GM12878 (cell line): ENCODE measurements at regions not wholly inside any gene's neighbourhood (a gene's known extent, or its start where the extent isn't known, plus 50 kb on each side); places are given as distances from the start of the nearest gene placed in this dataset.

Experiments
- ATAC-seq: fragments of 200-7000 bp; cut with Tn5 transposase; 3 replicates; pipeline ENCODE4 v1.9.1; 2020; ENCODE audit warnings: mild to moderate bottlenecking, moderate library complexity
- BruUV-seq: library from RNA; stranded (reverse); fragments of 400-500 nt; replicated peaks from 2 replicates; lab custom pipeline; 2021; lab: Mats Ljungman, UMichigan
- CTCF ChIA-PET: fragments of 300-600 bp; sonication (Branson Sonifier 250); formaldehyde crosslinking; extraction: SDS; loops from one replicate; lab custom pipeline; 2021; ENCODE audit warnings: inconsistent platforms; lab: Yijun Ruan, JAX
- POLR2A ChIA-PET: fragments of 350-600 bp; formaldehyde crosslinking; extraction: SDS; loops from one replicate; lab custom pipeline; 2021; ENCODE audit warnings: inconsistent platforms; lab: Charles Lee
- RAD21 ChIA-PET: fragments of 300-600 bp; sonication (Branson Sonifier 250); formaldehyde crosslinking; loops from one replicate; lab custom pipeline; 2023; ENCODE audit warnings: antibody characterized with exemption; ENCODE audit not compliant: unreplicated experiment; lab: Charles Lee
- SMC1A ChIA-PET: fragments of 300-600 bp; sonication (Branson Sonifier 250); formaldehyde crosslinking; loops from one replicate; lab custom pipeline; 2023; ENCODE audit not compliant: unreplicated experiment, uncharacterized antibody; lab: Charles Lee
- DNase-seq: peaks from one replicate; pipeline ENCODE4 v3.0.0-alpha.2; 2011; ENCODE audit warnings: low read depth, low spot score
- FAIRE-seq: peaks from 3 replicates; lab custom pipeline; 2011; peaks lifted over from hg19 to GRCh38; lab: Jason Lieb, UNC
- H2AFZ ChIP-seq: 2 replicates; pipeline ENCODE4 v1.6.0; 2011; ENCODE audit warnings: low read depth, low read length, control low read depth; ENCODE audit not compliant: control insufficient read depth
- H3K27ac ChIP-seq: 2 replicates; pipeline ENCODE4 v1.5.1; 2011; ENCODE audit warnings: control low read depth; ENCODE audit not compliant: control insufficient read depth, insufficient read depth
- H3K27me3 ChIP-seq, 2 experiments: replicated peaks in 1 of 2; 2 replicates each; pipeline versions ENCODE4 v1.6.0 to v1.6.1; 2011; ENCODE audit warnings: low read length in 1 of 2; ENCODE audit not compliant: control insufficient read depth in 2 of 2, insufficient read depth in 2 of 2
- H3K36me3 ChIP-seq, 2 experiments: 2 replicates each; pipeline ENCODE4 v1.5.1; 2011; ENCODE audit warnings: low read length in 1 of 2; ENCODE audit not compliant: control insufficient read depth in 2 of 2, insufficient read depth in 2 of 2
- H3K4me1 ChIP-seq: 2 replicates; pipeline ENCODE4 v1.6.1; 2011; ENCODE audit warnings: mild to moderate bottlenecking, low read length, moderate library complexity, mixed read lengths; ENCODE audit not compliant: control insufficient read depth, insufficient read depth
- H3K4me2 ChIP-seq: 2 replicates; pipeline ENCODE4 v1.6.0; 2011; ENCODE audit warnings: control low read depth; ENCODE audit not compliant: control insufficient read depth, insufficient read depth
- H3K4me3 ChIP-seq: fragments of 200-600 bp; sonication (generic); 2 replicates; pipeline ENCODE4 v1.5.1; 2016
- H3K79me2 ChIP-seq: 2 replicates; pipeline ENCODE4 v1.6.0; 2011; ENCODE audit warnings: low read length; ENCODE audit not compliant: control insufficient read depth, insufficient read depth
- H3K9ac ChIP-seq: 2 replicates; pipeline ENCODE4 v1.8.0; 2011; ENCODE audit warnings: low read length, control low read depth, mixed read lengths; ENCODE audit not compliant: control insufficient read depth, insufficient read depth
- H3K9me3 ChIP-seq: replicated peaks from 3 replicates; pipeline ENCODE4 v1.5.1; 2011; ENCODE audit warnings: mild to moderate bottlenecking, low read length; ENCODE audit not compliant: control insufficient read depth, insufficient read depth
- H4K20me1 ChIP-seq: 2 replicates; pipeline ENCODE4 v1.6.0; 2011; ENCODE audit not compliant: control insufficient read depth, insufficient read depth
- ASH2L ChIP-seq: fragments of 300-600, 200-600 bp; sonication (generic); IDR thresholded peaks from 2 replicates; pipeline ENCODE4 v1.6.1; 2017; ENCODE audit warnings: low read depth, mild to moderate bottlenecking, borderline replicate concordance
- BCL11A ChIP-seq: IDR thresholded peaks from 2 replicates; pipeline ENCODE4 v1.6.1; 2011; ENCODE audit warnings: low read depth, low read length
- BRCA1 ChIP-seq: IDR thresholded peaks from 2 replicates; pipeline ENCODE4 v1.6.1; 2011; ENCODE audit warnings: low read depth, low read length, improper control_type of control experiment
- GABPA ChIP-seq: IDR thresholded peaks from 2 replicates; pipeline ENCODE4 v1.6.1; 2014; ENCODE audit warnings: antibody characterized with exemption, low read depth, mild to moderate bottlenecking, inconsistent platforms
- IKZF2 ChIP-seq, 2 experiments: fragments of 450-650 bp; IDR thresholded peaks; 2 replicates each; pipeline ENCODE4 v1.6.1; 2017; ENCODE audit warnings: mild to moderate bottlenecking in 2 of 2, moderate library complexity in 2 of 2
- WGBS: methylation state at CpG from one replicate; pipeline ENCODE4 v1.1.6; 2016; ENCODE audit warnings: low lambda C conversion rate; ENCODE audit not compliant: insufficient replicate concordance, insufficient coverage; ENCODE audit errors: missing lambda C conversion rate; 5-methylcytosine and 5-hydroxymethylcytosine counted together
- in situ Hi-C: fragments of 300-500 bp; cut with MboI; formaldehyde crosslinking; loops from 9 replicates; pipeline ENCODE4 v1.14.3; 2018; ENCODE audit warnings: mixed read lengths
- intact Hi-C: fragments of 100-400 bp; cut with micrococcal nuclease; formaldehyde crosslinking; loops from one replicate; pipeline ENCODE4 v1.14.2; 2022; ENCODE audit not compliant: unreplicated experiment
- TF ChIP-seq, protein P1 (sequence below): fragments of 450-650 bp; IDR thresholded peaks from 2 replicates; pipeline ENCODE4 v1.6.1; 2017; ENCODE audit warnings: mild to moderate bottlenecking, moderate library complexity

DNA sequence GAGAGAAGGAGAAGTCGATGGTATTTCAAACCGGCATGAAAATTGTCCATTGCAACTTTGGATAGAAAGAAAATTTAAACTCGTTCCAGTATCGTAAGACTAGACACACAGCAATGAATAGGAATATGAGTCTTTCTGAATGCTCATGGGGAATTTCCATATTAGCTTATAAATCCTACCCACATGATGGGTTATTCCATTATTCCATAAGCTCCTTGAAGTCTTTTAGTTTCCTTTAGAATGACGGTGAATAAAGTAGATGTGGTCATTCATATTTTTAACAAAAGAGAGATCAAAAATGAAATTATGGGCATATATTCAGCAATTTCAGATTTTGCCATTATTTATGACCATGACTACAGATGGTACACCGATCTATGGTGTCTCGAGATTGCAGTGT is 163.4 kb upstream of the HMGA2 start:
- FAIRE-seq (no peak), ATAC-seq (no peak), DNase-seq (no peak)
- Histone ChIP-seq H3K4me1 (no peaks in the 10 kb centered on the region), H3K4me2 (no peak overlapping the region), H3K36me3 (no peaks in the 10 kb centered on the region), H3K4me3 (no peak overlapping the region), H3K79me2 (no peaks in the 10 kb centered on the region), H3K27ac (no peak overlapping the region), H3K9ac (no peak overlapping the region), H3K27me3 (0 out of 4 replicates have a peak, but pooled peaks cover 0 to 2% of the 10 kb centered on the region in 2 experiments), H3K9me3 (no peaks in the 10 kb centered on the region), H4K20me1 (no peaks in the 10 kb centered on the region), H2AFZ (no peak overlapping the region)
- CTCF ChIA-PET: no interaction called here
- in situ Hi-C loops (no loop called here), intact Hi-C loops (no loop called here)
- TF ChIP-seq, protein P1, sequence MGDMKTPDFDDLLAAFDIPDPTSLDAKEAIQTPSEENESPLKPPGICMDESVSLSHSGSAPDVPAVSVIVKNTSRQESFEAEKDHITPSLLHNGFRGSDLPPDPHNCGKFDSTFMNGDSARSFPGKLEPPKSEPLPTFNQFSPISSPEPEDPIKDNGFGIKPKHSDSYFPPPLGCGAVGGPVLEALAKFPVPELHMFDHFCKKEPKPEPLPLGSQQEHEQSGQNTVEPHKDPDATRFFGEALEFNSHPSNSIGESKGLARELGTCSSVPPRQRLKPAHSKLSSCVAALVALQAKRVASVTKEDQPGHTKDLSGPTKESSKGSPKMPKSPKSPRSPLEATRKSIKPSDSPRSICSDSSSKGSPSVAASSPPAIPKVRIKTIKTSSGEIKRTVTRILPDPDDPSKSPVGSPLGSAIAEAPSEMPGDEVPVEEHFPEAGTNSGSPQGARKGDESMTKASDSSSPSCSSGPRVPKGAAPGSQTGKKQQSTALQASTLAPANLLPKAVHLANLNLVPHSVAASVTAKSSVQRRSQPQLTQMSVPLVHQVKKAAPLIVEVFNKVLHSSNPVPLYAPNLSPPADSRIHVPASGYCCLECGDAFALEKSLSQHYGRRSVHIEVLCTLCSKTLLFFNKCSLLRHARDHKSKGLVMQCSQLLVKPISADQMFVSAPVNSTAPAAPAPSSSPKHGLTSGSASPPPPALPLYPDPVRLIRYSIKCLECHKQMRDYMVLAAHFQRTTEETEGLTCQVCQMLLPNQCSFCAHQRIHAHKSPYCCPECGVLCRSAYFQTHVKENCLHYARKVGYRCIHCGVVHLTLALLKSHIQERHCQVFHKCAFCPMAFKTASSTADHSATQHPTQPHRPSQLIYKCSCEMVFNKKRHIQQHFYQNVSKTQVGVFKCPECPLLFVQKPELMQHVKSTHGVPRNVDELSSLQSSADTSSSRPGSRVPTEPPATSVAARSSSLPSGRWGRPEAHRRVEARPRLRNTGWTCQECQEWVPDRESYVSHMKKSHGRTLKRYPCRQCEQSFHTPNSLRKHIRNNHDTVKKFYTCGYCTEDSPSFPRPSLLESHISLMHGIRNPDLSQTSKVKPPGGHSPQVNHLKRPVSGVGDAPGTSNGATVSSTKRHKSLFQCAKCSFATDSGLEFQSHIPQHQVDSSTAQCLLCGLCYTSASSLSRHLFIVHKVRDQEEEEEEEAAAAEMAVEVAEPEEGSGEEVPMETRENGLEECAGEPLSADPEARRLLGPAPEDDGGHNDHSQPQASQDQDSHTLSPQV: no peak
- no peak for TF ChIP-seq IKZF2 (IDR thresholded peaks at IDR 0.05)
- TF ChIP-seq BRCA1: no peak
- SMC1A ChIA-PET: no interaction called here
- no TSS peak for BruUV-seq
- RAD21 ChIA-PET: no interaction called here
- POLR2A ChIA-PET: no interaction called here
- WGBS: 44% methylated on average over 7 of the region's 7 CpGs

DNA sequence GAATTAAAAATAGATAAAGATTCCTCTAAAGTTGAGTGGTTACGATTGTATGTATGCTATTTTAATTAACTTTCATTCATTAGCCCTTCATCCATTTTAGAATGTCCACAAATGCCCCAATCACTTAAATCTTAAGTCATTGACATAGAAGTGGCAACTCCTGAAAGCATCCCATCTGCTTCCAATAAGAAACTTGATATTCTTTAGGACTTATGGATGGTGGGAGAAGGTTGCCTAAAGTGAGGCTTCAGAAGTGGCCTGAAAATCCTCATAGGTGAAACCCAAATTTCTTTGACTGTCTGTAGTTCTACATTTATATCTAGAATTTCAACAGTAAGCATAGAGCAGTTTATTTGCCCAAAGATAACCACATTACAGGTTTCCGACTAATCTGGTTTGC is 161.7 kb upstream of the HMGA2 start:
- Histone ChIP-seq H3K27me3 (0 out of 4 replicates have a peak, but pooled peaks cover 0 to 2% of the 10 kb centered on the region in 2 experiments), H2AFZ (no peak overlapping the region), H3K79me2 (no peaks in the 10 kb centered on the region), H3K9ac (no peak overlapping the region), H3K4me3 (no peak overlapping the region), H3K4me2 (no peak overlapping the region), H4K20me1 (no peaks in the 10 kb centered on the region), H3K27ac (no peak overlapping the region), H3K9me3 (no peaks in the 10 kb centered on the region), H3K36me3 (no peaks in the 10 kb centered on the region), H3K4me1 (no peaks in the 10 kb centered on the region)
- TF ChIP-seq BCL11A (no peak), GABPA (no peak), ASH2L (no peak)
- CTCF ChIA-PET: no interaction called here
- WGBS: 41% methylated on average over 2 of the region's 2 CpGs
- FAIRE-seq (no peak), DNase-seq (no peak), ATAC-seq (no peak)
- SMC1A ChIA-PET: no interaction called here
- RAD21 ChIA-PET: no interaction called here
- BruUV-seq: no TSS peak
- POLR2A ChIA-PET: no interaction called here
- in situ Hi-C loops (no loop called here), intact Hi-C loops (no loop called here)
